ENCODE measurements at regions not wholly inside any gene's neighbourhood (a gene's known extent, or its start where the extent isn't known, plus 50 kb on each side); places are given as distances from the start of the nearest gene placed in this dataset.

- no peak for TF ChIP-seq CTCF (IDR thresholded peaks at IDR 0.05; ENCODE audit: insufficient read depth, low read length, severe bottlenecking)
- H3K36me3 ChIP-seq (ENCODE audit: control insufficient read depth, insufficient read depth, low read length) = no peaks in the 10 kb centered on the region
- no peaks in the 10 kb centered on the region for H3K27me3 ChIP-seq (ENCODE audit: control insufficient read depth, insufficient read depth, low read length)
- DNase-seq (ENCODE audit: low read depth) (no peak), FAIRE-seq (no peak)
- no peak overlapping the region for H3K4me3 ChIP-seq (ENCODE audit: low read depth, low read length)
Observed at GRCh38 chr3:164250923-164251322, 827.4 kb downstream of the SI start.

GRCh38 chr3:164236851-164237250, 841.4 kb downstream of the SI start:
- no peak for FAIRE-seq
- DNase-seq (ENCODE audit: low read depth) = no peak
- no peak for TF ChIP-seq CTCF (IDR thresholded peaks at IDR 0.05; ENCODE audit: insufficient read depth, low read length, severe bottlenecking)
- H3K4me3 ChIP-seq (ENCODE audit: low read depth, low read length) = no peak overlapping the region
- H3K27me3 ChIP-seq (ENCODE audit: control insufficient read depth, insufficient read depth, low read length) = no peaks in the 10 kb centered on the region
- H3K36me3 ChIP-seq (ENCODE audit: control insufficient read depth, insufficient read depth, low read length) = no peaks in the 10 kb centered on the region

GRCh38 chr3:164235289-164236028, 842.8 kb downstream of the SI start:
- Histone ChIP-seq H3K27me3 (ENCODE audit: control insufficient read depth, insufficient read depth, low read length) (no peaks in the 10 kb centered on the region), H3K4me3 (ENCODE audit: low read depth, low read length) (no peak overlapping the region), H3K36me3 (ENCODE audit: control insufficient read depth, insufficient read depth, low read length) (no peaks in the 10 kb centered on the region)
- DNase-seq (ENCODE audit: low read depth) (no peak), FAIRE-seq (no peak)
- no peak for TF ChIP-seq CTCF (IDR thresholded peaks at IDR 0.05; ENCODE audit: insufficient read depth, low read length, severe bottlenecking)

- DNase-seq (ENCODE audit: low read depth) = no peak
- no peak overlapping the region for H3K4me3 ChIP-seq (ENCODE audit: low read depth, low read length)
- no peak for FAIRE-seq
- no peak for TF ChIP-seq CTCF (IDR thresholded peaks at IDR 0.05; ENCODE audit: insufficient read depth, low read length, severe bottlenecking)
- H3K27me3 ChIP-seq (ENCODE audit: control insufficient read depth, insufficient read depth, low read length) = no peaks in the 10 kb centered on the region
- no peaks in the 10 kb centered on the region for H3K36me3 ChIP-seq (ENCODE audit: control insufficient read depth, insufficient read depth, low read length)
Observed at GRCh38 chr3:164233951-164234350, 844.3 kb downstream of the SI start.

GRCh38 chr3:164231718-164232117, 846.6 kb downstream of the SI start:
- no peak for TF ChIP-seq CTCF (IDR thresholded peaks at IDR 0.05; ENCODE audit: insufficient read depth, low read length, severe bottlenecking)
- Histone ChIP-seq H3K27me3 (ENCODE audit: control insufficient read depth, insufficient read depth, low read length) (no peaks in the 10 kb centered on the region), H3K36me3 (ENCODE audit: control insufficient read depth, insufficient read depth, low read length) (no peaks in the 10 kb centered on the region), H3K4me3 (ENCODE audit: low read depth, low read length) (no peak overlapping the region)
- FAIRE-seq (no peak), DNase-seq (ENCODE audit: low read depth) (no peak)
